ENCODE measurements at regions not wholly inside any gene's neighbourhood (a gene's known extent, or its start where the extent isn't known, plus 50 kb on each side); places are given as distances from the start of the nearest gene placed in this dataset.

GRCh38 chr4:110904435-110905065 lies 281.7 kb upstream of the PITX2 start:
- H3K9me3 Mint-ChIP-seq: no peaks in the 10 kb centered on the region
- no peaks in the 10 kb centered on the region for H3K36me3 Mint-ChIP-seq (ENCODE audit: low read depth)
- no peaks in the 10 kb centered on the region for H3K27me3 Mint-ChIP-seq (ENCODE audit: low read depth)
- DNase-seq (ENCODE audit: low spot score): no peak
- H3K4me3 Mint-ChIP-seq: no peak overlapping the region
- H3K27ac Mint-ChIP-seq: no peak overlapping the region
- no peaks in the 10 kb centered on the region for H3K4me1 Mint-ChIP-seq (ENCODE audit: low read depth)

GRCh38 chr4:110905367-110905766 lies 282.5 kb upstream of the PITX2 start:
- Mint-ChIP-seq H3K27me3 (ENCODE audit: low read depth) (no peaks in the 10 kb centered on the region), H3K4me1 (ENCODE audit: low read depth) (no peaks in the 10 kb centered on the region), H3K27ac (no peak overlapping the region), H3K4me3 (no peak overlapping the region), H3K9me3 (no peaks in the 10 kb centered on the region), H3K36me3 (ENCODE audit: low read depth) (no peaks in the 10 kb centered on the region)
- no peak for DNase-seq (ENCODE audit: low spot score)

DNA sequence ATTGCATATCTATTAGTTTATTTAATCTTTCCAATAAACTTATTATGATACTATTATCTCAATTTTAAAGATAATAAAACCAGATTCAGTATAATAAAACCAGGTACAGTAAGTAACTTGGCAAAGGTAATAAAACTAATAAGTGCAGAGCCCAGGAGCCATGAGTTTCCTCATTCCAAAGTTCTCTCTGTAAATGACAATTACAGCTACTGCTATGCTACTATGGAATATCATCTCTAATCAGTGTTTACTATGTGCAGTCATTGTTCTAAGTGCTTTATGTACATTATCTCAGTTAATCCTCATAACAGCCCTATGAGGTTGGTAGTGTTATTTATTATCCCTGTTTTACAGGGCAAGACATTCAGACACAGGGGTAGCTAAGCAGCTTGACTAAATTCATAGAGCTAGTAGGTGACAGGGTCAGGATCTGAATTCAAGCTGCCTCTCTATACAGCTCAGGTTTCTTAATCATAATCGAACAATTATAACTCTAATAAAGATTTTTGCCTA lies 285.0 kb upstream of the PITX2 start:
- Mint-ChIP-seq H3K27me3 (ENCODE audit: low read depth) (no peaks in the 10 kb centered on the region), H3K4me1 (ENCODE audit: low read depth) (no peaks in the 10 kb centered on the region), H3K36me3 (ENCODE audit: low read depth) (no peaks in the 10 kb centered on the region), H3K9me3 (no peaks in the 10 kb centered on the region), H3K27ac (no peak overlapping the region), H3K4me3 (no peak overlapping the region)
- no peak for DNase-seq (ENCODE audit: low spot score)

- Mint-ChIP-seq H3K4me1 (ENCODE audit: low read depth) (no peaks in the 10 kb centered on the region), H3K27me3 (ENCODE audit: low read depth) (no peaks in the 10 kb centered on the region), H3K9me3 (no peaks in the 10 kb centered on the region), H3K27ac (no peak overlapping the region), H3K36me3 (ENCODE audit: low read depth) (no peaks in the 10 kb centered on the region), H3K4me3 (no peak overlapping the region)
- DNase-seq (ENCODE audit: low spot score): no peak
Measured at GRCh38 chr4:110914791-110915190, 291.9 kb upstream of the PITX2 start.

GRCh38 chr4:110915301-110915700 lies 292.4 kb upstream of the PITX2 start:
- Mint-ChIP-seq H3K4me3 (no peak overlapping the region), H3K36me3 (ENCODE audit: low read depth) (no peaks in the 10 kb centered on the region), H3K27me3 (ENCODE audit: low read depth) (no peaks in the 10 kb centered on the region), H3K27ac (no peak overlapping the region), H3K9me3 (no peaks in the 10 kb centered on the region), H3K4me1 (ENCODE audit: low read depth) (no peaks in the 10 kb centered on the region)
- no peak for DNase-seq (ENCODE audit: low spot score)

DNA sequence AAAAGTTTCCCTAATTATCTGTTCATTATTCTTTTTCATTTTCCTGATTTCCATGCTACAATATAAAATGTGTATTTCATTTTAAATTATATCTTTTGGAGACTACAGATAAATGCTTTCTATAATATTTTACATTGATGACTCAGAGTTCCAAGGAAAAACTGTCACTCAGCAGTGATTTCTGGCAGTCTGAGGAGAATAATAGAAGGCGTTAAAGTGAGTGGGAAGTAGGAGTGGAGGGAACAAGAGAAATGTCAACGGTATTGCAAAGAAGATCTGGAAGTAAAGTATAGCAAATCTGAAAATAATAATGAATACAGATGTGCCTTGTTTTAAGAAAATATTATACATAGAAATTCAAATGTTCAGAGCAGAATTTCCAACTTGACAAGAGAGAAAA lies 293.6 kb upstream of the PITX2 start:
- Mint-ChIP-seq H3K27ac (no peak overlapping the region), H3K36me3 (ENCODE audit: low read depth) (no peaks in the 10 kb centered on the region), H3K4me3 (no peak overlapping the region), H3K27me3 (ENCODE audit: low read depth) (no peaks in the 10 kb centered on the region), H3K9me3 (no peaks in the 10 kb centered on the region), H3K4me1 (ENCODE audit: low read depth) (no peaks in the 10 kb centered on the region)
- no peak for DNase-seq (ENCODE audit: low spot score)

DNA sequence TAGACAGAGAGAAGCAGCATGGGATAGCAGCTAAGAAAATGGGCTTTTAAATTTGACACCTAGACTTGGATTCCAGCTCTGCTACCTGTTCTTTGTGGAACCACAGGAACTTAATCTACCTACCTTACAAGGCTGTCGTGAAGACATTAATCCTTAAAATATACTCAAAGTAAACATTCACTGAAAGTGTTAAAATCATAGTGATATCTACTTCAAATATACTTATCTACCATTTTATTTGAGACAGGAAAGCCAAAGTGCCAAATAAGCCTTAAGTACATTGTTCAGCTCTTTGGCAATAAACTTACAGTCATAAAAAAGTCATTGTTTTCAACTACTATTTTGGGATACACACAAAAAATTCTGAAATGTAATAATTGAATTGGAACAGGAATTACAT lies 295.0 kb upstream of the PITX2 start:
- no peak overlapping the region for H3K4me3 Mint-ChIP-seq
- no peaks in the 10 kb centered on the region for H3K27me3 Mint-ChIP-seq (ENCODE audit: low read depth)
- DNase-seq (ENCODE audit: low spot score): no peak
- H3K9me3 Mint-ChIP-seq: no peaks in the 10 kb centered on the region
- H3K27ac Mint-ChIP-seq: no peak overlapping the region
- no peaks in the 10 kb centered on the region for H3K36me3 Mint-ChIP-seq (ENCODE audit: low read depth)
- H3K4me1 Mint-ChIP-seq (ENCODE audit: low read depth): no peaks in the 10 kb centered on the region

DNA sequence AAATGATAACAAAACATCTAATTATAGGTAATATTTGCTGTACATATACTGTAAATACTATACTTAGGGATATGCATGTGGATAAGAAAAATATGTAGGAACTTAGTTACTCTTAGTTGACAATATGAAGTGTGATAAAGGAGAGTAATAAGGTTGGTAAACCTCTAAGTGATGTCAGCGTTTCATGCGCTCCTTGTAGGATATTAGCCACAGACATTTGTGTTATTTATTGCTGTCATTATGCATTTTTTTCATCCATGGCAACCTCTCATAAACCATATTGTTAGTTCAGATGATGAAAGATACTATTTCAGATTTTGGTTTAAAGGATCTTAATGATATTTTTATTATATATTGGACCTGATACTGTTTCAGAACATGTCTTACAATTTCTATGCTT lies 298.1 kb upstream of the PITX2 start:
- no peak overlapping the region for H3K4me3 Mint-ChIP-seq
- DNase-seq (ENCODE audit: low spot score): no peak

DNA sequence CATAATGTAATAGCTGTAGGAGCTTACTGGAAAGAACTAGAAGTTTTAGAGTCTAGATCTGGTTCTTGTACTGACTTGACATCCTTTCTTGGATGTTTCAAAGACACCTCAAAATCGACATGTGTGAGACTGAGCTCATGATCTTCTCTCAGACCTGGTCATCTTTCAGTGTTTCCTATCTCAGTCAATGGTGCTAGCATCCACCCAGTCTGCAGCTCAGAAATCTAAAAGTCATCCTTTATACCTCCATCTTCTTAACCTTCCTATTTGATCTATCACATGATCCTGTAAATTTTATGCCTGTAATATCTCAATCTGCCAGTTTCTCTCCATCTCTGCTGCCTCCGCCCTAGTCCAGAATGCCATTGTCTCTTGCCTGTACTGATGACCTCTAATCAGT lies 301.9 kb upstream of the PITX2 start:
- no peak overlapping the region for H3K27ac Mint-ChIP-seq
- H3K4me3 Mint-ChIP-seq: no peak overlapping the region
- H3K4me1 Mint-ChIP-seq (ENCODE audit: low read depth): no peaks in the 10 kb centered on the region
- DNase-seq (ENCODE audit: low spot score): no peak
- no peaks in the 10 kb centered on the region for H3K27me3 Mint-ChIP-seq (ENCODE audit: low read depth)
- H3K36me3 Mint-ChIP-seq (ENCODE audit: low read depth): no peaks in the 10 kb centered on the region
- no peaks in the 10 kb centered on the region for H3K9me3 Mint-ChIP-seq

More for the DNA sequence above, 298.1 kb upstream of the PITX2 start:
- no peaks in the 10 kb centered on the region for H3K9me3 Mint-ChIP-seq
- H3K27ac Mint-ChIP-seq: no peak overlapping the region
- H3K27me3 Mint-ChIP-seq (ENCODE audit: low read depth): no peaks in the 10 kb centered on the region
- H3K4me1 Mint-ChIP-seq (ENCODE audit: low read depth): no peaks in the 10 kb centered on the region
- H3K36me3 Mint-ChIP-seq (ENCODE audit: low read depth): no peaks in the 10 kb centered on the region

GRCh38 chr4:110926841-110927400 lies 304.0 kb upstream of the PITX2 start:
- no peaks in the 10 kb centered on the region for H3K27me3 Mint-ChIP-seq (ENCODE audit: low read depth)
- H3K27ac Mint-ChIP-seq: no peak overlapping the region
- no peak overlapping the region for H3K4me3 Mint-ChIP-seq
- no peaks in the 10 kb centered on the region for H3K36me3 Mint-ChIP-seq (ENCODE audit: low read depth)
- no peaks in the 10 kb centered on the region for H3K4me1 Mint-ChIP-seq (ENCODE audit: low read depth)
- no peak for DNase-seq (ENCODE audit: low spot score)
- H3K9me3 Mint-ChIP-seq: no peaks in the 10 kb centered on the region

DNA sequence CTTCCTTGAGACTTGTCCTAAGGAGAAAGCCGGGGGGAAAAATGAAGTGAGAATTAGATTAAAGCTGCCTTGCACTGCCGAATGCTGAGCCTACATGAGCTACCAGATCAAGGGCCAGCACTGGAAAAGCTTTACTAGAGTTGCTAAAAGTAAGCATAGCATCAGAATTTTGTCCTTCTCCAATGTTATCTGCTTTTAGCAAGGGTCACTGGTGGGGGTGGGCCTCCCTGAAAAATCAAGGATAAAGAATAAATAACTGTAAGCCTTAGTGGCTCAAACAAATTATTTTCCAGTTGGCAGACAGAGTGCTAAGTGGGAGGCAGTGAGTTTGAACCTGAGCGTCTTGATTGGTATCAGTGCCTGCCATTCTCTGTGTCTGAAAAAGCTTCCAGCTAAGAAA lies 310.5 kb upstream of the PITX2 start:
- Mint-ChIP-seq H3K9me3 (no peaks in the 10 kb centered on the region), H3K36me3 (ENCODE audit: low read depth) (no peaks in the 10 kb centered on the region), H3K4me3 (no peak overlapping the region), H3K27me3 (ENCODE audit: low read depth) (no peaks in the 10 kb centered on the region), H3K4me1 (ENCODE audit: low read depth) (no peaks in the 10 kb centered on the region), H3K27ac (no peak overlapping the region)
- no peak for DNase-seq (ENCODE audit: low spot score)

GRCh38 chr4:110944501-110944900 lies 321.6 kb upstream of the PITX2 start:
- Mint-ChIP-seq H3K4me3 (no peak overlapping the region), H3K27me3 (ENCODE audit: low read depth) (no peaks in the 10 kb centered on the region), H3K4me1 (ENCODE audit: low read depth) (no peaks in the 10 kb centered on the region), H3K27ac (no peak overlapping the region), H3K9me3 (no peaks in the 10 kb centered on the region), H3K36me3 (ENCODE audit: low read depth) (no peaks in the 10 kb centered on the region)
- no peak for DNase-seq (ENCODE audit: low spot score)

- Mint-ChIP-seq H3K9me3 (no peaks in the 10 kb centered on the region), H3K27ac (no peak overlapping the region), H3K4me1 (ENCODE audit: low read depth) (no peaks in the 10 kb centered on the region), H3K27me3 (ENCODE audit: low read depth) (no peaks in the 10 kb centered on the region), H3K36me3 (ENCODE audit: low read depth) (no peaks in the 10 kb centered on the region), H3K4me3 (no peak overlapping the region)
- DNase-seq (ENCODE audit: low spot score): no peak
Measured at GRCh38 chr4:110945600-110945999, 322.7 kb upstream of the PITX2 start.

DNA sequence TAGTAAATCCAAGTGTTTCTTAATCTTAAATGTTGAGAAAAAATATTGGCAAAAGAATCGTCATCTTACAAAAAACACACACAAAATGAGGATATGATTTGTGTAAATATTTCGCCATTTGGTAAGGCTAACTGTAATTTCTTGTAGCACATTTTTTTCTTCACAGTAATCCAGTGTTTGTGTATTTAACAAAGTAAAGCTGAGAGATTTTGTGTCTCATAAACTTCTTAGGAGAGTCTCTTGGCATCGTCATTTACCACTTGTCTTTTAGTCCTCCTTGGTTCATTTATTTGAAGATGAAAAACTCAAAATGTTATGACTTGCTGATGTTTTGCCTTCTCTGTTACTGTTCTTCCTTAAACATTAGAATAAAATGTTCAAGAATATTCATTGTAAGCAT lies 326.7 kb upstream of the PITX2 start:
- Mint-ChIP-seq H3K27ac (no peak overlapping the region), H3K36me3 (ENCODE audit: low read depth) (no peaks in the 10 kb centered on the region), H3K9me3 (no peaks in the 10 kb centered on the region), H3K27me3 (ENCODE audit: low read depth) (no peaks in the 10 kb centered on the region), H3K4me3 (no peak overlapping the region), H3K4me1 (ENCODE audit: low read depth) (no peaks in the 10 kb centered on the region)
- no peak for DNase-seq (ENCODE audit: low spot score)

- DNase-seq (ENCODE audit: low spot score): no peak
- Mint-ChIP-seq H3K27me3 (ENCODE audit: low read depth) (no peaks in the 10 kb centered on the region), H3K9me3 (no peaks in the 10 kb centered on the region), H3K27ac (no peak overlapping the region), H3K4me3 (no peak overlapping the region), H3K36me3 (ENCODE audit: low read depth) (no peaks in the 10 kb centered on the region), H3K4me1 (ENCODE audit: low read depth) (no peaks in the 10 kb centered on the region)
Measured at GRCh38 chr4:110950731-110951130, 327.9 kb upstream of the PITX2 start.

All from T-helper 2 cell treated with Interferon-gamma antibody and Interleukin-4, amounts not matched to agents 5 μg/mL and 100 μg/mL, for 36 hours (primary cell).